ENCODE measurements at regions not wholly inside any gene's neighbourhood (a gene's known extent, or its start where the extent isn't known, plus 50 kb on each side); places are given as distances from the start of the nearest gene placed in this dataset.
"Not testable (repeated sequence)": the region's sequence is repeated elsewhere in the genome, so short reads cannot be mapped to it uniquely, and the experiment has no call there.

GRCh38 chr18:8933714-8934284 lies 168.7 kb upstream of the NDUFV2 start:
- peaks cover 3% of the 10 kb centered on the region for H3K9me3 ChIP-seq (ENCODE audit: insufficient read depth, low read depth, low read length)
- H2AK5ac ChIP-seq (ENCODE audit: low read length): no peak overlapping the region
- no peak overlapping the region for H4K8ac ChIP-seq (ENCODE audit: low read depth, low read length)
- H4K91ac ChIP-seq (ENCODE audit: low read depth, low read length): no peak overlapping the region
- H3K18ac ChIP-seq (ENCODE audit: low read length): no peak overlapping the region
- no peak overlapping the region for H3K4ac ChIP-seq (ENCODE audit: low read depth, low read length)
- no peaks in the 10 kb centered on the region for H3K79me2 ChIP-seq (ENCODE audit: control insufficient read depth, insufficient read depth, low read length, poor library complexity)
- no peak overlapping the region for H2AFZ ChIP-seq (ENCODE audit: insufficient read depth, low read length, poor library complexity)
- no peak overlapping the region for H2BK12ac ChIP-seq (ENCODE audit: low read length)
- no peaks in the 10 kb centered on the region for H3K27me3 ChIP-seq (ENCODE audit: insufficient read depth, low read length)
- no peak overlapping the region for H3K27ac ChIP-seq (ENCODE audit: low read depth, low read length)
- no peak overlapping the region for H3K23ac ChIP-seq (ENCODE audit: low read length)
- H3K4me2 ChIP-seq (ENCODE audit: low read length): no peak overlapping the region
- H3K79me1 ChIP-seq (ENCODE audit: low read length): peaks cover 13% of the 10 kb centered on the region
- no peak overlapping the region for H2BK120ac ChIP-seq (ENCODE audit: insufficient read depth, low read length, poor library complexity)
- no peak overlapping the region for H3K9ac ChIP-seq (ENCODE audit: low read length)
- H3K4me3 ChIP-seq (ENCODE audit: low read depth, low read length): no peak overlapping the region
- H2BK5ac ChIP-seq (ENCODE audit: low read depth, low read length, poor library complexity): no peak overlapping the region
- peaks cover 12% of the 10 kb centered on the region in 2 experiments for H3K4me1 ChIP-seq (ENCODE audit: control insufficient read depth in 1 of 2, insufficient read depth in 2 of 2, low read length in 2 of 2)
- H3K14ac ChIP-seq (ENCODE audit: low read length): no peak overlapping the region
- no peak for DNase-seq
- H4K12ac ChIP-seq (ENCODE audit: low read depth, low read length): no peak overlapping the region
- WGBS (ENCODE audit: extremely low coverage, insufficient coverage, insufficient read length): no CpG with 5 or more reads among the region's 1 CpG
- H3K36me3 ChIP-seq (ENCODE audit: control insufficient read depth in 1 of 2, insufficient read depth in 2 of 2, low read length in 2 of 2): no peaks in the 10 kb centered on the region

DNA sequence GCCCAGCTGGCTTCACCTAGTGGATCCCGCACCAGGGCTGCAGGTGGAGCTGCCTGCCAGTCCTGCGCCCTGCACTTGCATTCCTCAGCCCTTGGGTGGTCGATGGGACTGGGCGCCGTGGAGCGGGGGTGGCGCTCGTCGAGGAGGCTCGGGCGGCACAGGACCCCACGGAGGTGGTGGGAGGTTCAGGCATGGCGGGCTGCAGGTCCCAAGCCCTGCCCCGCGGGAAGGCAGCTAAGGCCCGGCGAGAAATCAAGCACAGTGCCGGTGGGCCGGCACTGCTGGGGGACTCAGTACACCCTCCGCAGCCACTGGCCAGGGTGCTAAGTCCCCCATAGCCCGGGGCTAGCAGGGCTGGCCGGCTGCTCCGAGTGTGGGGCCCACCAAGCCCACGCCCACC lies 167.2 kb upstream of the NDUFV2 start:
- Histone ChIP-seq H3K4me1 (ENCODE audit: control insufficient read depth in 1 of 2, insufficient read depth in 2 of 2, low read length in 2 of 2) (peaks cover 14 to 15% of the 10 kb centered on the region in 2 experiments), H3K79me1 (ENCODE audit: low read length) (peaks cover 13% of the 10 kb centered on the region)
- not testable (repeated sequence) for H3K4me2 ChIP-seq (ENCODE audit: low read length); H2BK12ac ChIP-seq (ENCODE audit: low read length); H4K8ac ChIP-seq (ENCODE audit: low read depth, low read length); H2AK5ac ChIP-seq (ENCODE audit: low read length); H2AFZ ChIP-seq (ENCODE audit: insufficient read depth, low read length, poor library complexity); H3K14ac ChIP-seq (ENCODE audit: low read length); H2BK120ac ChIP-seq (ENCODE audit: insufficient read depth, low read length, poor library complexity); H3K79me2 ChIP-seq (ENCODE audit: control insufficient read depth, insufficient read depth, low read length, poor library complexity); H3K27me3 ChIP-seq (ENCODE audit: insufficient read depth, low read length); H3K23ac ChIP-seq (ENCODE audit: low read length); H3K36me3 ChIP-seq (ENCODE audit: control insufficient read depth in 1 of 2, insufficient read depth in 2 of 2, low read length in 2 of 2); H4K91ac ChIP-seq (ENCODE audit: low read depth, low read length); H3K18ac ChIP-seq (ENCODE audit: low read length); H2BK5ac ChIP-seq (ENCODE audit: low read depth, low read length, poor library complexity); H3K4me3 ChIP-seq (ENCODE audit: low read depth, low read length); H3K9me3 ChIP-seq (ENCODE audit: insufficient read depth, low read depth, low read length); H4K12ac ChIP-seq (ENCODE audit: low read depth, low read length); H3K9ac ChIP-seq (ENCODE audit: low read length); DNase-seq; H3K4ac ChIP-seq (ENCODE audit: low read depth, low read length); H3K27ac ChIP-seq (ENCODE audit: low read depth, low read length)
- no CpG with 5 or more reads among the region's 24 CpGs for WGBS (ENCODE audit: extremely low coverage, insufficient coverage, insufficient read length)

DNA sequence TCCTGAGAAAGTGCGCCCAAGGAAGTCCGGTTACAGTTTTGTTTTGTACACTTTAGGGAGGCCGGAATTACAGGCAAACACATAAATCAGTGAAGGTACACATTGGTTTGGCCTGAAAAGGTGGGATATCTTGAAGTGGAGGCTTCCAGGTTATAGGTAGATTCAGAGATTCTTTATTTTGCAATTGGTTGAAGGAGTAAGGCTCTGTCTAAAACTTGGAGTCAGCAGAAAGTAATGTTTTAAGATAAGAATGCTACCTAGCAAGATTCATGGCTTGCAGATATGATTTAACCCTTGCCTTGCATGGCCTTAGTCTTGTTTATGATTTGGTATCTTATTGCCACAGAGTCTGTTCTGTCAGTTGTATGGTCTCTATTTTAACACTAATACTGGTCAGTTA lies 165.9 kb upstream of the NDUFV2 start:
- Histone ChIP-seq H3K27ac (ENCODE audit: low read depth, low read length) (peak overlapping the region; percentile 83), H2BK5ac (ENCODE audit: low read depth, low read length, poor library complexity) (peak overlapping the region; percentile 99), H4K91ac (ENCODE audit: low read depth, low read length) (peak overlapping the region; percentile 98), H2BK12ac (ENCODE audit: low read length) (peak overlapping the region; percentile 50), H3K4me2 (ENCODE audit: low read length) (no peak overlapping the region), H3K4ac (ENCODE audit: low read depth, low read length) (no peak overlapping the region), H4K12ac (ENCODE audit: low read depth, low read length) (no peak overlapping the region), H2AK5ac (ENCODE audit: low read length) (no peak overlapping the region), H3K14ac (ENCODE audit: low read length) (no peak overlapping the region), H3K27me3 (ENCODE audit: insufficient read depth, low read length) (no peaks in the 10 kb centered on the region), H3K79me1 (ENCODE audit: low read length) (peaks cover 15% of the 10 kb centered on the region), H2BK120ac (ENCODE audit: insufficient read depth, low read length, poor library complexity) (peak overlapping the region; percentile 99), H3K4me1 (ENCODE audit: control insufficient read depth in 1 of 2, insufficient read depth in 2 of 2, low read length in 2 of 2) (peaks cover 14 to 15% of the 10 kb centered on the region in 2 experiments), H3K23ac (ENCODE audit: low read length) (no peak overlapping the region), H3K9ac (ENCODE audit: low read length) (no peak overlapping the region), H3K4me3 (ENCODE audit: low read depth, low read length) (no peak overlapping the region), H3K79me2 (ENCODE audit: control insufficient read depth, insufficient read depth, low read length, poor library complexity) (no peaks in the 10 kb centered on the region), H3K18ac (ENCODE audit: low read length) (no peak overlapping the region), H3K9me3 (ENCODE audit: insufficient read depth, low read depth, low read length) (peaks cover 3% of the 10 kb centered on the region), H3K36me3 (ENCODE audit: control insufficient read depth in 1 of 2, insufficient read depth in 2 of 2, low read length in 2 of 2) (no peaks in the 10 kb centered on the region), H2AFZ (ENCODE audit: insufficient read depth, low read length, poor library complexity) (no peak overlapping the region), H4K8ac (ENCODE audit: low read depth, low read length) (no peak overlapping the region)
- DNase-seq: peak; percentile 53 to 88
- no CpG with 5 or more reads among the region's 3 CpGs for WGBS (ENCODE audit: extremely low coverage, insufficient coverage, insufficient read length)

- H3K27me3 ChIP-seq (ENCODE audit: insufficient read depth, low read length): no peaks in the 10 kb centered on the region
- no peak overlapping the region for H3K4me3 ChIP-seq (ENCODE audit: low read depth, low read length)
- peak overlapping the region; percentile 98 for H4K91ac ChIP-seq (ENCODE audit: low read depth, low read length)
- H2BK12ac ChIP-seq (ENCODE audit: low read length): peak overlapping the region; percentile 98
- peaks cover 15% of the 10 kb centered on the region for H3K79me1 ChIP-seq (ENCODE audit: low read length)
- H3K18ac ChIP-seq (ENCODE audit: low read length): peak overlapping the region; percentile 81
- H3K36me3 ChIP-seq (ENCODE audit: control insufficient read depth in 1 of 2, insufficient read depth in 2 of 2, low read length in 2 of 2): no peaks in the 10 kb centered on the region
- peak overlapping the region; percentile 99 for H2BK5ac ChIP-seq (ENCODE audit: low read depth, low read length, poor library complexity)
- H3K27ac ChIP-seq (ENCODE audit: low read depth, low read length): peak overlapping the region; percentile 83
- H3K4me1 ChIP-seq (ENCODE audit: control insufficient read depth in 1 of 2, insufficient read depth in 2 of 2, low read length in 2 of 2): peaks cover 14 to 15% of the 10 kb centered on the region in 2 experiments
- H2AFZ ChIP-seq (ENCODE audit: insufficient read depth, low read length, poor library complexity): no peak overlapping the region
- H3K23ac ChIP-seq (ENCODE audit: low read length): no peak overlapping the region
- no peaks in the 10 kb centered on the region for H3K79me2 ChIP-seq (ENCODE audit: control insufficient read depth, insufficient read depth, low read length, poor library complexity)
- peaks cover 3% of the 10 kb centered on the region for H3K9me3 ChIP-seq (ENCODE audit: insufficient read depth, low read depth, low read length)
- no peak overlapping the region for H3K9ac ChIP-seq (ENCODE audit: low read length)
- DNase-seq: peak; percentile 83 to 96
- no CpG with 5 or more reads among the region's 9 CpGs for WGBS (ENCODE audit: extremely low coverage, insufficient coverage, insufficient read length)
- peak overlapping the region; percentile 33 for H4K8ac ChIP-seq (ENCODE audit: low read depth, low read length)
- no peak overlapping the region for H2AK5ac ChIP-seq (ENCODE audit: low read length)
- peak overlapping the region; percentile 55 for H3K4me2 ChIP-seq (ENCODE audit: low read length)
- H4K12ac ChIP-seq (ENCODE audit: low read depth, low read length): no peak overlapping the region
- H2BK120ac ChIP-seq (ENCODE audit: insufficient read depth, low read length, poor library complexity): peak overlapping the region; percentile 99
- H3K14ac ChIP-seq (ENCODE audit: low read length): peak overlapping the region; percentile 76
- H3K4ac ChIP-seq (ENCODE audit: low read depth, low read length): peak overlapping the region; percentile 72
Measured at GRCh38 chr18:8937160-8938094, 165.1 kb upstream of the NDUFV2 start.

Data from trophoblast cell (in vitro differentiated cells and primary cell).